ENCODE measurements at regions not wholly inside any gene's neighbourhood (a gene's known extent, or its start where the extent isn't known, plus 50 kb on each side); places are given as distances from the start of the nearest gene placed in this dataset.

- TF ChIP-seq POLR2AphosphoS5 (IDR thresholded peaks at IDR 0.05; ENCODE audit: low read depth, low read length) (no peak), SIN3A (IDR thresholded peaks at IDR 0.05; ENCODE audit: borderline replicate concordance, insufficient read depth, low read depth, low read length) (no peak)
- TF ChIP-seq, protein P1, sequence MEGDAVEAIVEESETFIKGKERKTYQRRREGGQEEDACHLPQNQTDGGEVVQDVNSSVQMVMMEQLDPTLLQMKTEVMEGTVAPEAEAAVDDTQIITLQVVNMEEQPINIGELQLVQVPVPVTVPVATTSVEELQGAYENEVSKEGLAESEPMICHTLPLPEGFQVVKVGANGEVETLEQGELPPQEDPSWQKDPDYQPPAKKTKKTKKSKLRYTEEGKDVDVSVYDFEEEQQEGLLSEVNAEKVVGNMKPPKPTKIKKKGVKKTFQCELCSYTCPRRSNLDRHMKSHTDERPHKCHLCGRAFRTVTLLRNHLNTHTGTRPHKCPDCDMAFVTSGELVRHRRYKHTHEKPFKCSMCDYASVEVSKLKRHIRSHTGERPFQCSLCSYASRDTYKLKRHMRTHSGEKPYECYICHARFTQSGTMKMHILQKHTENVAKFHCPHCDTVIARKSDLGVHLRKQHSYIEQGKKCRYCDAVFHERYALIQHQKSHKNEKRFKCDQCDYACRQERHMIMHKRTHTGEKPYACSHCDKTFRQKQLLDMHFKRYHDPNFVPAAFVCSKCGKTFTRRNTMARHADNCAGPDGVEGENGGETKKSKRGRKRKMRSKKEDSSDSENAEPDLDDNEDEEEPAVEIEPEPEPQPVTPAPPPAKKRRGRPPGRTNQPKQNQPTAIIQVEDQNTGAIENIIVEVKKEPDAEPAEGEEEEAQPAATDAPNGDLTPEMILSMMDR (IDR thresholded peaks at IDR 0.05): no peak
- TF ChIP-seq, protein P2, sequence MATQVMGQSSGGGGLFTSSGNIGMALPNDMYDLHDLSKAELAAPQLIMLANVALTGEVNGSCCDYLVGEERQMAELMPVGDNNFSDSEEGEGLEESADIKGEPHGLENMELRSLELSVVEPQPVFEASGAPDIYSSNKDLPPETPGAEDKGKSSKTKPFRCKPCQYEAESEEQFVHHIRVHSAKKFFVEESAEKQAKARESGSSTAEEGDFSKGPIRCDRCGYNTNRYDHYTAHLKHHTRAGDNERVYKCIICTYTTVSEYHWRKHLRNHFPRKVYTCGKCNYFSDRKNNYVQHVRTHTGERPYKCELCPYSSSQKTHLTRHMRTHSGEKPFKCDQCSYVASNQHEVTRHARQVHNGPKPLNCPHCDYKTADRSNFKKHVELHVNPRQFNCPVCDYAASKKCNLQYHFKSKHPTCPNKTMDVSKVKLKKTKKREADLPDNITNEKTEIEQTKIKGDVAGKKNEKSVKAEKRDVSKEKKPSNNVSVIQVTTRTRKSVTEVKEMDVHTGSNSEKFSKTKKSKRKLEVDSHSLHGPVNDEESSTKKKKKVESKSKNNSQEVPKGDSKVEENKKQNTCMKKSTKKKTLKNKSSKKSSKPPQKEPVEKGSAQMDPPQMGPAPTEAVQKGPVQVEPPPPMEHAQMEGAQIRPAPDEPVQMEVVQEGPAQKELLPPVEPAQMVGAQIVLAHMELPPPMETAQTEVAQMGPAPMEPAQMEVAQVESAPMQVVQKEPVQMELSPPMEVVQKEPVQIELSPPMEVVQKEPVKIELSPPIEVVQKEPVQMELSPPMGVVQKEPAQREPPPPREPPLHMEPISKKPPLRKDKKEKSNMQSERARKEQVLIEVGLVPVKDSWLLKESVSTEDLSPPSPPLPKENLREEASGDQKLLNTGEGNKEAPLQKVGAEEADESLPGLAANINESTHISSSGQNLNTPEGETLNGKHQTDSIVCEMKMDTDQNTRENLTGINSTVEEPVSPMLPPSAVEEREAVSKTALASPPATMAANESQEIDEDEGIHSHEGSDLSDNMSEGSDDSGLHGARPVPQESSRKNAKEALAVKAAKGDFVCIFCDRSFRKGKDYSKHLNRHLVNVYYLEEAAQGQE (IDR thresholded peaks at IDR 0.05; ENCODE audit: insufficient read depth in 1 of 2, low read depth in 2 of 2, low read length in 1 of 2): no peak
Observed at GRCh38 chr10:70942125-70942524, 53.8 kb upstream of the PCBD1 start.

Data from Panc1 (cell line).